CD14-positive monocyte (primary cell): ENCODE measurements at regions not wholly inside any gene's neighbourhood (a gene's known extent, or its start where the extent isn't known, plus 50 kb on each side); places are given as distances from the start of the nearest gene placed in this dataset.
"Not testable (repeated sequence)": the region's sequence is repeated elsewhere in the genome, so short reads cannot be mapped to it uniquely, and the experiment has no call there.

Source experiments
- DNase-seq, 3 donors: peaks; one replicate each; pipeline ENCODE4 v3.0.0-alpha.2; 2011 to 2022
- H2AFZ ChIP-seq: 2 replicates; pipeline ENCODE4 v1.6.0; 2012; ENCODE audit warnings: mild to moderate bottlenecking, low read depth, low read length, inconsistent platforms; ENCODE audit not compliant: insufficient read depth, poor library complexity, severe bottlenecking
- H3K27ac ChIP-seq, 2 donors: 1 replicate in 1 of 2; 2 replicates in 1 of 2; pipeline ENCODE4 v1.5.1; 2012 to 2013; ENCODE audit warnings: low read length in 2 of 2, control low read depth in 1 of 2, inconsistent platforms in 1 of 2, low read depth in 1 of 2, mild to moderate bottlenecking in 1 of 2
- H3K27me3 ChIP-seq, 2 donors: one replicate each; pipeline versions ENCODE4 v1.6.0 to v1.6.1; 2011 to 2013; ENCODE audit warnings: low read length in 2 of 2; ENCODE audit not compliant: control insufficient read depth in 2 of 2, insufficient read depth in 2 of 2
- H3K36me3 ChIP-seq, 2 donors: replicated peaks in 1 of 2; 1 replicate in 1 of 2; 2 replicates in 1 of 2; pipeline versions ENCODE4 v1.5.1 to v1.6.1; 2012 to 2013; ENCODE audit warnings: low read length in 2 of 2, control low read depth in 1 of 2, inconsistent platforms in 1 of 2, mild to moderate bottlenecking in 1 of 2; ENCODE audit not compliant: insufficient read depth in 2 of 2, control insufficient read depth in 1 of 2
- H3K4me1 ChIP-seq, 2 donors: 1 replicate in 1 of 2; 2 replicates in 1 of 2; pipeline versions ENCODE4 v1.5.1 to v1.6.1; 2012 to 2013; ENCODE audit warnings: low read length in 2 of 2, control low read depth in 1 of 2, inconsistent platforms in 1 of 2, mild to moderate bottlenecking in 1 of 2, moderate library complexity in 1 of 2; ENCODE audit not compliant: insufficient read depth in 2 of 2, control insufficient read depth in 1 of 2
- H3K4me2 ChIP-seq: replicated peaks from 2 replicates; pipeline ENCODE3; 2012; ENCODE audit warnings: low read length, moderate library complexity, mild to moderate bottlenecking; ENCODE audit not compliant: poor library complexity, severe bottlenecking; ENCODE audit errors: extremely low read depth
- H3K4me3 ChIP-seq, 3 experiments: fragments of 200-600 bp in 1 of 3; sonication (generic) in 1 of 3; replicated peaks in 1 of 3; 1 replicate in 2 of 3; 2 replicates in 1 of 3; pipeline ENCODE4 v1.5.1; 2011 to 2013; ENCODE audit warnings: low read length in 3 of 3, mild to moderate bottlenecking in 3 of 3, control low read depth in 2 of 3, low read depth in 2 of 3, inconsistent platforms in 1 of 3, moderate library complexity in 1 of 3
- H3K79me2 ChIP-seq: 2 replicates; pipeline ENCODE4 v1.6.0; 2012; ENCODE audit warnings: mild to moderate bottlenecking, control low read depth, inconsistent platforms, low read length, moderate library complexity; ENCODE audit not compliant: insufficient read depth
- H3K9ac ChIP-seq: 2 replicates; pipeline ENCODE4 v1.6.0; 2017; ENCODE audit warnings: low read length, mild to moderate bottlenecking; ENCODE audit not compliant: insufficient read depth, poor library complexity, severe bottlenecking
- H3K9me3 ChIP-seq, 2 donors: replicated peaks in 1 of 2; 1 replicate in 1 of 2; 2 replicates in 1 of 2; pipeline versions ENCODE4 v1.5.1 to v1.6.1; 2012 to 2013; ENCODE audit warnings: low read length in 2 of 2, control low read depth in 1 of 2; ENCODE audit not compliant: control insufficient read depth in 1 of 2, insufficient read depth in 1 of 2
- H4K20me1 ChIP-seq: 2 replicates; pipeline ENCODE4 v1.6.0; 2012; ENCODE audit warnings: mild to moderate bottlenecking, low read length, control low read depth, moderate library complexity; ENCODE audit not compliant: insufficient read depth
- H3K27ac Mint-ChIP-seq, 7 donors: one replicate each; pipeline ENCODE4 v1.8.0; 2020; ENCODE audit warnings: mild to moderate bottlenecking in 7 of 7, mixed read lengths in 7 of 7, moderate library complexity in 6 of 7, inconsistent platforms in 2 of 7
- H3K27me3 Mint-ChIP-seq, 3 donors: one replicate each; pipeline ENCODE4 v1.8.0; 2021 to 2022; ENCODE audit warnings: low read depth in 3 of 3, mild to moderate bottlenecking in 3 of 3, mixed read lengths in 3 of 3, moderate library complexity in 3 of 3, inconsistent platforms in 1 of 3
- H3K36me3 Mint-ChIP-seq, 2 donors: one replicate each; pipeline ENCODE4 v1.8.0; 2020; ENCODE audit warnings: mixed read lengths in 2 of 2, inconsistent platforms in 1 of 2, mild to moderate bottlenecking in 1 of 2
- H3K4me1 Mint-ChIP-seq: one replicate; pipeline ENCODE4 v1.8.0; 2020; ENCODE audit warnings: mild to moderate bottlenecking, mixed read lengths
- H3K4me3 Mint-ChIP-seq, 2 donors: one replicate each; pipeline ENCODE4 v1.8.0; 2020; ENCODE audit warnings: mild to moderate bottlenecking in 2 of 2, mixed read lengths in 2 of 2, moderate library complexity in 1 of 2
- H3K9me3 Mint-ChIP-seq, 7 donors: one replicate each; pipeline ENCODE4 v1.8.0; 2020 to 2022; ENCODE audit warnings: mixed read lengths in 7 of 7, mild to moderate bottlenecking in 6 of 7, moderate library complexity in 6 of 7, inconsistent platforms in 2 of 7
- WGBS: methylation state at CpG from one replicate; pipeline ENCODE4 v1.1.5; 2013; ENCODE audit warnings: missing lambda C conversion rate; ENCODE audit not compliant: insufficient coverage; 5-methylcytosine and 5-hydroxymethylcytosine counted together
- intact Hi-C, 2 donors: fragments of 100-400 bp; cut with micrococcal nuclease; formaldehyde crosslinking; loops; one replicate each; pipeline versions ENCODE4 v1.15.0 to v1.15.1; 2023
- TF ChIP-seq, protein P1 (sequence below): fragments of 200-600 bp; IDR thresholded peaks from one replicate; pipeline ENCODE4 v1.8.0; 2022; ENCODE audit warnings: antibody characterized with exemption, mild to moderate bottlenecking

DNA sequence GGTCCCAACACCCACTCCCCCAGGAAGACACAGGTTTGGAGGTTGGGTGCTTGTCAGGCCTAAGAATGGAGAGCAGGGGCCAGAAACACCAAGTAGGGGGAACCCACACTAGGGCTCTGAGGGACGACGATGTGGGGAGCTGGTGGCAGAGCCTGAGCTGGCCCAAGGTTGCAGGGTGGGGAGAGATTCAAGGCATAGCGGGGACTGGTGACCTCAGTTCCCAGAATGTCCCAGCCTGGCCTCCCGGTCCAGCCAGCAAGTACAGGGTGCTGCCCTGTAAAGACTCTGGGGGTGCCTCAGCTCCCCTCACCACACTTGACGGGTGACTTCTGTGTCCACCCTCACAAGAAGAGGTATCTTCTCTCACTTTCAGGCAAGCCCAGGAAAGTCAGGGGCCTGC, 86.7 kb downstream of the ALG10 start:
- Histone ChIP-seq H3K27me3 (peaks cover 0 to 29% of the 10 kb centered on the region in 2 donors), H3K27ac (no peak overlapping the region), H3K9me3 (peaks cover 0 to 5% of the 10 kb centered on the region in 2 donors), H4K20me1 (no peaks in the 10 kb centered on the region), H2AFZ (no peak overlapping the region), H3K4me1 (no peaks in the 10 kb centered on the region), H3K9ac (no peak overlapping the region), H3K4me2 (no peak overlapping the region), H3K4me3 (no peak overlapping the region), H3K79me2 (no peaks in the 10 kb centered on the region), H3K36me3 (no peaks in the 10 kb centered on the region)
- peaks cover 0 to 5% (median 3%) of the 10 kb centered on the region in 7 donors for H3K9me3 Mint-ChIP-seq
- TF ChIP-seq, protein P1, sequence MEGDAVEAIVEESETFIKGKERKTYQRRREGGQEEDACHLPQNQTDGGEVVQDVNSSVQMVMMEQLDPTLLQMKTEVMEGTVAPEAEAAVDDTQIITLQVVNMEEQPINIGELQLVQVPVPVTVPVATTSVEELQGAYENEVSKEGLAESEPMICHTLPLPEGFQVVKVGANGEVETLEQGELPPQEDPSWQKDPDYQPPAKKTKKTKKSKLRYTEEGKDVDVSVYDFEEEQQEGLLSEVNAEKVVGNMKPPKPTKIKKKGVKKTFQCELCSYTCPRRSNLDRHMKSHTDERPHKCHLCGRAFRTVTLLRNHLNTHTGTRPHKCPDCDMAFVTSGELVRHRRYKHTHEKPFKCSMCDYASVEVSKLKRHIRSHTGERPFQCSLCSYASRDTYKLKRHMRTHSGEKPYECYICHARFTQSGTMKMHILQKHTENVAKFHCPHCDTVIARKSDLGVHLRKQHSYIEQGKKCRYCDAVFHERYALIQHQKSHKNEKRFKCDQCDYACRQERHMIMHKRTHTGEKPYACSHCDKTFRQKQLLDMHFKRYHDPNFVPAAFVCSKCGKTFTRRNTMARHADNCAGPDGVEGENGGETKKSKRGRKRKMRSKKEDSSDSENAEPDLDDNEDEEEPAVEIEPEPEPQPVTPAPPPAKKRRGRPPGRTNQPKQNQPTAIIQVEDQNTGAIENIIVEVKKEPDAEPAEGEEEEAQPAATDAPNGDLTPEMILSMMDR = no peak
- no peak for DNase-seq
- intact Hi-C loops = no loop called here
- no peaks in the 10 kb centered on the region for H3K36me3 Mint-ChIP-seq
- WGBS = 90% methylated on average over 4 of the region's 5 CpGs
- H3K4me1 Mint-ChIP-seq = no peaks in the 10 kb centered on the region
- H3K4me3 Mint-ChIP-seq = peak overlapping the region in 1 of 2 donors; percentile 49
- H3K27me3 Mint-ChIP-seq = peaks cover 23 to 41% (median 25%) of the 10 kb centered on the region in 3 donors
- H3K27ac Mint-ChIP-seq = no peak overlapping the region

DNA sequence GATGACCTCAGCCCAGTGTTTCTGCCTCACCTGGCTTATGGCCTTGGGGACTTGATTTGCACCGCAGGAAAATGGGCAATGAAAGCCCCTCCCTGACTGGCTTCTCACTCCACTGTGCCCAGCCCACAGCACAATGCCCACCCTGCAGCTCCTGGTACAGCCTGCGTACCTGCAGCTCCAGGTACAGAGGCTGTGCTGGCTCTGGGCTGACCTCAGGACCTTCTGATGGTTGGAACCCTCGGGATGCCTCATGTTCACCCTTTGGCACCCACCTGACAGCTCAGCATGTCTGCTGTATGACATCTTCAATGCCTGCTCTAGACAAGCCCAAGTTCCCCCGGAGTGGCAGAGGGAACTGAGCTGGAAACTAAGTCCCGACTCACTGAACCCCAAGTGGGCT, 87.1 kb downstream of the ALG10 start:
- DNase-seq = no peak
- Histone ChIP-seq H3K9ac (no peak overlapping the region), H3K79me2 (no peaks in the 10 kb centered on the region), H3K4me2 (no peak overlapping the region), H4K20me1 (no peaks in the 10 kb centered on the region), H3K36me3 (no peaks in the 10 kb centered on the region), H3K9me3 (peaks cover 0 to 5% of the 10 kb centered on the region in 2 donors), H3K27me3 (peaks cover 0 to 29% of the 10 kb centered on the region in 2 donors), H2AFZ (no peak overlapping the region), H3K27ac (no peak overlapping the region), H3K4me1 (no peaks in the 10 kb centered on the region), H3K4me3 (no peak overlapping the region)
- Mint-ChIP-seq H3K27ac (no peak overlapping the region), H3K4me1 (no peaks in the 10 kb centered on the region), H3K36me3 (no peaks in the 10 kb centered on the region), H3K9me3 (peaks cover 0 to 5% (median 3%) of the 10 kb centered on the region in 7 donors), H3K4me3 (no peak overlapping the region), H3K27me3 (peaks cover 23 to 41% (median 25%) of the 10 kb centered on the region in 3 donors)
- WGBS = 87% methylated on average over 5 of the region's 5 CpGs
- TF ChIP-seq, protein P1 = no peak
- intact Hi-C loops = no loop called here

DNA sequence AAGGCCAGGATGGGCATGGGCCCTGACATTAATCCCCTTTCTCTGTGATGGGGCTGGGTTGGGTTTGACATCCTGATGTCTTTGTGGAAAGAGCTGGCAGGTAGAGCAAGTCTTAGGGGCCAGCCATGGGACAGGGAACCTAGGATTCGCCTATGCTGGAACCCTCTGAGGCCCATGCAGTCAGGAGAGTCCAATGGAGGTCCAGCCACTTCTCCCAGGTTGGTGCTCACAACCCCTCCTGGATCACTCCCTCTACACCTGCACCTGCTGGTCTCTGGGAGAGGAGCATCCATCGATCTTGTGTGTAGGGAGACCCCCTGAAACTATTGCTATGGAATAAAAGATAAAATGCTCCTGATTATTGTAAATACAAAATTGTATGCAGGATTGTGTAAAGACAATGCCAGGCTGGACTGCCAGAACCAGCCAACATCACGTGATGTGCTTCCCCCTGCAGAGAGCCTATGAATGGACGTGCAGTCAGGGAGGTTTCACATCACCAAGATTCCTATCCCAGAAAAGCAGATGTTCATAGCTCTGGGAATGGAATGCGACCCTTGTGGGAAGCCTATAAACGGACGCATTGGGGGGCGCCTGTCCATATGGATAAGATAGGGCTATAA, 87.7 kb downstream of the ALG10 start:
- H3K9me3 Mint-ChIP-seq, H3K36me3 ChIP-seq, H4K20me1 ChIP-seq, H3K4me3 ChIP-seq, DNase-seq, H3K4me1 ChIP-seq, H3K9me3 ChIP-seq, H3K27ac Mint-ChIP-seq, H3K27ac ChIP-seq, intact Hi-C loops, H2AFZ ChIP-seq, H3K4me2 ChIP-seq, H3K4me1 Mint-ChIP-seq, H3K79me2 ChIP-seq, H3K4me3 Mint-ChIP-seq, H3K36me3 Mint-ChIP-seq, H3K9ac ChIP-seq: not testable (repeated sequence)
- peaks cover 23 to 41% (median 25%) of the 10 kb centered on the region in 3 donors for H3K27me3 Mint-ChIP-seq
- 100% methylated on average over 5 of the region's 8 CpGs for WGBS
- H3K27me3 ChIP-seq = peaks cover 0 to 29% of the 10 kb centered on the region in 2 donors
